H1 (cell line): ENCODE measurements at regions not wholly inside any gene's neighbourhood (a gene's known extent, or its start where the extent isn't known, plus 50 kb on each side); places are given as distances from the start of the nearest gene placed in this dataset.

Experiments
- CBX8 ChIP-seq: fragments of 300-800, 300-1000 bp; sonication (generic); IDR thresholded peaks from 2 replicates; pipeline ENCODE4 v1.7.1; 2016; ENCODE audit warnings: low read depth, low read length, borderline replicate concordance
- CREB1 ChIP-seq: IDR thresholded peaks from 2 replicates; pipeline ENCODE4 v1.6.1; 2012; ENCODE audit warnings: inconsistent platforms
- KDM5A ChIP-seq: fragments of 200-600 bp; IDR thresholded peaks from 2 replicates; pipeline ENCODE4 v1.7.1; 2012; ENCODE audit warnings: mild to moderate bottlenecking, low read length, inconsistent platforms, mixed read lengths
- RFX5 ChIP-seq: IDR thresholded peaks from 2 replicates; pipeline ENCODE4 v1.6.1; 2011; ENCODE audit warnings: low read depth, low read length, improper control_type of control experiment, borderline replicate concordance
- TBP ChIP-seq: IDR thresholded peaks from 2 replicates; pipeline ENCODE4 v1.6.1; 2011; ENCODE audit warnings: low read depth, low read length, improper control_type of control experiment
- TF ChIP-seq, protein P1 (sequence below): fragments of 300-600 bp; sonication (generic); IDR thresholded peaks from 2 replicates; pipeline ENCODE4 v1.7.1; 2012; ENCODE audit warnings: low read length, moderate library complexity, mild to moderate bottlenecking, inconsistent platforms; ENCODE audit not compliant: insufficient replicate concordance

DNA sequence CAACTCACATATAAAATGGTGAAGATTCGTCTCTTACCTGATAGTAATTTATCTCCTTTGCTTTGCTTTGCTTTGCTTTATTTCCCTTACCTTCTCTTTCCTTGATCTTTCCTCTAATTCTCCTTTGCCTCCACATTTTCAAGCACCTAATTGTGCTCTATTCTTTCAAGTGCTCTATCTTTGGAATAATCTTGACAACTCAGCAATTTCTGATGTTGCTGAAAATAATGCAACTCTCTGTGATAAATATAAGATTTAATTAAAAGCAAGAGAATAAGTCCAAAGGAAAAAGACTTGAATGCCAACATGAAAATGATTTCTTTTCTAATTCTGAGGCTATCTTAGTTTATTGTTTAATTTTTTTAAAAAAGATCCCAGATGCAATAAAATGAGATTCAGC, 139.5 kb upstream of the SYT1 start (continued):
- TF ChIP-seq, protein P1, sequence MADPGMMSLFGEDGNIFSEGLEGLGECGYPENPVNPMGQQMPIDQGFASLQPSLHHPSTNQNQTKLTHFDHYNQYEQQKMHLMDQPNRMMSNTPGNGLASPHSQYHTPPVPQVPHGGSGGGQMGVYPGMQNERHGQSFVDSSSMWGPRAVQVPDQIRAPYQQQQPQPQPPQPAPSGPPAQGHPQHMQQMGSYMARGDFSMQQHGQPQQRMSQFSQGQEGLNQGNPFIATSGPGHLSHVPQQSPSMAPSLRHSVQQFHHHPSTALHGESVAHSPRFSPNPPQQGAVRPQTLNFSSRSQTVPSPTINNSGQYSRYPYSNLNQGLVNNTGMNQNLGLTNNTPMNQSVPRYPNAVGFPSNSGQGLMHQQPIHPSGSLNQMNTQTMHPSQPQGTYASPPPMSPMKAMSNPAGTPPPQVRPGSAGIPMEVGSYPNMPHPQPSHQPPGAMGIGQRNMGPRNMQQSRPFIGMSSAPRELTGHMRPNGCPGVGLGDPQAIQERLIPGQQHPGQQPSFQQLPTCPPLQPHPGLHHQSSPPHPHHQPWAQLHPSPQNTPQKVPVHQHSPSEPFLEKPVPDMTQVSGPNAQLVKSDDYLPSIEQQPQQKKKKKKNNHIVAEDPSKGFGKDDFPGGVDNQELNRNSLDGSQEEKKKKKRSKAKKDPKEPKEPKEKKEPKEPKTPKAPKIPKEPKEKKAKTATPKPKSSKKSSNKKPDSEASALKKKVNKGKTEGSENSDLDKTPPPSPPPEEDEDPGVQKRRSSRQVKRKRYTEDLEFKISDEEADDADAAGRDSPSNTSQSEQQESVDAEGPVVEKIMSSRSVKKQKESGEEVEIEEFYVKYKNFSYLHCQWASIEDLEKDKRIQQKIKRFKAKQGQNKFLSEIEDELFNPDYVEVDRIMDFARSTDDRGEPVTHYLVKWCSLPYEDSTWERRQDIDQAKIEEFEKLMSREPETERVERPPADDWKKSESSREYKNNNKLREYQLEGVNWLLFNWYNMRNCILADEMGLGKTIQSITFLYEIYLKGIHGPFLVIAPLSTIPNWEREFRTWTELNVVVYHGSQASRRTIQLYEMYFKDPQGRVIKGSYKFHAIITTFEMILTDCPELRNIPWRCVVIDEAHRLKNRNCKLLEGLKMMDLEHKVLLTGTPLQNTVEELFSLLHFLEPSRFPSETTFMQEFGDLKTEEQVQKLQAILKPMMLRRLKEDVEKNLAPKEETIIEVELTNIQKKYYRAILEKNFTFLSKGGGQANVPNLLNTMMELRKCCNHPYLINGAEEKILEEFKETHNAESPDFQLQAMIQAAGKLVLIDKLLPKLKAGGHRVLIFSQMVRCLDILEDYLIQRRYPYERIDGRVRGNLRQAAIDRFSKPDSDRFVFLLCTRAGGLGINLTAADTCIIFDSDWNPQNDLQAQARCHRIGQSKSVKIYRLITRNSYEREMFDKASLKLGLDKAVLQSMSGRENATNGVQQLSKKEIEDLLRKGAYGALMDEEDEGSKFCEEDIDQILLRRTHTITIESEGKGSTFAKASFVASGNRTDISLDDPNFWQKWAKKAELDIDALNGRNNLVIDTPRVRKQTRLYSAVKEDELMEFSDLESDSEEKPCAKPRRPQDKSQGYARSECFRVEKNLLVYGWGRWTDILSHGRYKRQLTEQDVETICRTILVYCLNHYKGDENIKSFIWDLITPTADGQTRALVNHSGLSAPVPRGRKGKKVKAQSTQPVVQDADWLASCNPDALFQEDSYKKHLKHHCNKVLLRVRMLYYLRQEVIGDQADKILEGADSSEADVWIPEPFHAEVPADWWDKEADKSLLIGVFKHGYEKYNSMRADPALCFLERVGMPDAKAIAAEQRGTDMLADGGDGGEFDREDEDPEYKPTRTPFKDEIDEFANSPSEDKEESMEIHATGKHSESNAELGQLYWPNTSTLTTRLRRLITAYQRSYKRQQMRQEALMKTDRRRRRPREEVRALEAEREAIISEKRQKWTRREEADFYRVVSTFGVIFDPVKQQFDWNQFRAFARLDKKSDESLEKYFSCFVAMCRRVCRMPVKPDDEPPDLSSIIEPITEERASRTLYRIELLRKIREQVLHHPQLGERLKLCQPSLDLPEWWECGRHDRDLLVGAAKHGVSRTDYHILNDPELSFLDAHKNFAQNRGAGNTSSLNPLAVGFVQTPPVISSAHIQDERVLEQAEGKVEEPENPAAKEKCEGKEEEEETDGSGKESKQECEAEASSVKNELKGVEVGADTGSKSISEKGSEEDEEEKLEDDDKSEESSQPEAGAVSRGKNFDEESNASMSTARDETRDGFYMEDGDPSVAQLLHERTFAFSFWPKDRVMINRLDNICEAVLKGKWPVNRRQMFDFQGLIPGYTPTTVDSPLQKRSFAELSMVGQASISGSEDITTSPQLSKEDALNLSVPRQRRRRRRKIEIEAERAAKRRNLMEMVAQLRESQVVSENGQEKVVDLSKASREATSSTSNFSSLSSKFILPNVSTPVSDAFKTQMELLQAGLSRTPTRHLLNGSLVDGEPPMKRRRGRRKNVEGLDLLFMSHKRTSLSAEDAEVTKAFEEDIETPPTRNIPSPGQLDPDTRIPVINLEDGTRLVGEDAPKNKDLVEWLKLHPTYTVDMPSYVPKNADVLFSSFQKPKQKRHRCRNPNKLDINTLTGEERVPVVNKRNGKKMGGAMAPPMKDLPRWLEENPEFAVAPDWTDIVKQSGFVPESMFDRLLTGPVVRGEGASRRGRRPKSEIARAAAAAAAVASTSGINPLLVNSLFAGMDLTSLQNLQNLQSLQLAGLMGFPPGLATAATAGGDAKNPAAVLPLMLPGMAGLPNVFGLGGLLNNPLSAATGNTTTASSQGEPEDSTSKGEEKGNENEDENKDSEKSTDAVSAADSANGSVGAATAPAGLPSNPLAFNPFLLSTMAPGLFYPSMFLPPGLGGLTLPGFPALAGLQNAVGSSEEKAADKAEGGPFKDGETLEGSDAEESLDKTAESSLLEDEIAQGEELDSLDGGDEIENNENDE = no peak
- TF ChIP-seq CBX8 = no peak
- TF ChIP-seq RFX5 = no peak
- TF ChIP-seq TBP = no peak
- no peak for TF ChIP-seq CREB1
- no peak for TF ChIP-seq KDM5A
